ENCODE measurements at regions not wholly inside any gene's neighbourhood (a gene's known extent, or its start where the extent isn't known, plus 50 kb on each side); places are given as distances from the start of the nearest gene placed in this dataset.

GRCh38 chr12:90064852-90065801 lies 356.5 kb upstream of the ATP2B1 start:
- DNase-seq (no peak), ATAC-seq (no peak)
- Histone ChIP-seq H3K4me1 (ENCODE audit: low read depth) (no peaks in the 10 kb centered on the region), H3K4me3 (no peak overlapping the region), H3K9me3 (no peaks in the 10 kb centered on the region), H3K36me3 (ENCODE audit: low read depth) (no peaks in the 10 kb centered on the region)
- intact Hi-C loops (cut with DNase I, micrococcal nuclease), result no loop called here
- TF ChIP-seq CTCF (IDR thresholded peaks at IDR 0.05), result no peak

GRCh38 chr12:90062799-90063198 lies 354.2 kb upstream of the ATP2B1 start:
- Histone ChIP-seq H3K36me3 (ENCODE audit: low read depth) (no peaks in the 10 kb centered on the region), H3K9me3 (no peaks in the 10 kb centered on the region), H3K4me1 (ENCODE audit: low read depth) (no peaks in the 10 kb centered on the region), H3K4me3 (no peak overlapping the region)
- DNase-seq, result no peak
- ATAC-seq, result peak; percentile 60
- no peak for TF ChIP-seq CTCF (IDR thresholded peaks at IDR 0.05)
- intact Hi-C loops (cut with DNase I, micrococcal nuclease), result no loop called here

GRCh38 chr12:90061809-90062208 lies 353.2 kb upstream of the ATP2B1 start:
- no peak overlapping the region for H3K4me3 ChIP-seq

GRCh38 chr12:90060031-90060430 lies 351.4 kb upstream of the ATP2B1 start:
- Histone ChIP-seq H3K4me3 (no peak overlapping the region), H3K36me3 (ENCODE audit: low read depth) (no peaks in the 10 kb centered on the region), H3K4me1 (ENCODE audit: low read depth) (no peaks in the 10 kb centered on the region), H3K9me3 (no peaks in the 10 kb centered on the region)
- no peak for TF ChIP-seq CTCF (IDR thresholded peaks at IDR 0.05)
- intact Hi-C loops (cut with DNase I, micrococcal nuclease), result no loop called here
- no peak for ATAC-seq
- DNase-seq, result no peak

More at GRCh38 chr12:90061809-90062208, 353.2 kb upstream of the ATP2B1 start:
- TF ChIP-seq CTCF (IDR thresholded peaks at IDR 0.05), result no peak
- intact Hi-C loops (cut with DNase I, micrococcal nuclease), result no loop called here
- Histone ChIP-seq H3K4me1 (ENCODE audit: low read depth) (no peaks in the 10 kb centered on the region), H3K9me3 (no peaks in the 10 kb centered on the region), H3K36me3 (ENCODE audit: low read depth) (no peaks in the 10 kb centered on the region)
- DNase-seq (no peak), ATAC-seq (no peak)

- ATAC-seq (no peak), DNase-seq (peak in 1 of 3 donors; percentile 5)
- Histone ChIP-seq H3K4me1 (ENCODE audit: low read depth) (no peaks in the 10 kb centered on the region), H3K4me3 (no peak overlapping the region), H3K36me3 (ENCODE audit: low read depth) (no peaks in the 10 kb centered on the region), H3K9me3 (no peaks in the 10 kb centered on the region)
- intact Hi-C loops (cut with DNase I, micrococcal nuclease), result no loop called here
- TF ChIP-seq CTCF (IDR thresholded peaks at IDR 0.05), result no peak
Observed at GRCh38 chr12:90058704-90059103, 350.1 kb upstream of the ATP2B1 start.

Measured in mucosa of descending colon (tissue), 3 donors.